ENCODE measurements at regions not wholly inside any gene's neighbourhood (a gene's known extent, or its start where the extent isn't known, plus 50 kb on each side); places are given as distances from the start of the nearest gene placed in this dataset.
"Not testable (repeated sequence)": the region's sequence is repeated elsewhere in the genome, so short reads cannot be mapped to it uniquely, and the experiment has no call there.

DNA sequence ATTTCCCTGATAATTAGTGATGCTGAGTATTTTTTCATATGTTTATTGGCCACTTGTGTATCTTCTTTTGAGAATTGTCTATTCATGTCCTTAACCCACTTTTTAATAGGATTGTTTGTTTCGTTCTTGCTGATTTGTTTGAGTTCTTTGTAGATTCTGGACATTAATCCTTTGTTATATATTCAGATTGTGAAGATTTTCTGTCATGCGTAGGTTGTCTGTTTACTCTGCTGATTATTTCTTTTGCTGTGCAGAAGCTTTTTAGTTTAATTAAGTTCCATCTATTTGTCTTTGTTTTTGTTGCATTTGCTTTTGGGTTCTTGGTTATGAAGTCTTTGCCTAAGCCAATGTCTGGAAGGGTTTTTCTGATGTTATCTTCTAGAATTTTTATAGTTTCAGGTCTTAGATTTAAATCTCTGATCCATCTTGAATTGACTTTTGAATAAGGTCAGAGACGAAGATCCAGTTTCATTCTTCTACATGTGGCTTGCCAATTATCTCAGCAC, 438.4 kb upstream of the TBL1XR1 start:
- DNase-seq (ENCODE audit: low spot score); H3K4me1 Mint-ChIP-seq; CTCF ChIA-PET; H3K4me3 Mint-ChIP-seq; H3K27me3 Mint-ChIP-seq (ENCODE audit: low read depth); H3K36me3 Mint-ChIP-seq; H3K27ac Mint-ChIP-seq; ATAC-seq; POLR2A ChIA-PET: not testable (repeated sequence)
- H3K9me3 Mint-ChIP-seq = peaks cover 24% of the 10 kb centered on the region

DNA sequence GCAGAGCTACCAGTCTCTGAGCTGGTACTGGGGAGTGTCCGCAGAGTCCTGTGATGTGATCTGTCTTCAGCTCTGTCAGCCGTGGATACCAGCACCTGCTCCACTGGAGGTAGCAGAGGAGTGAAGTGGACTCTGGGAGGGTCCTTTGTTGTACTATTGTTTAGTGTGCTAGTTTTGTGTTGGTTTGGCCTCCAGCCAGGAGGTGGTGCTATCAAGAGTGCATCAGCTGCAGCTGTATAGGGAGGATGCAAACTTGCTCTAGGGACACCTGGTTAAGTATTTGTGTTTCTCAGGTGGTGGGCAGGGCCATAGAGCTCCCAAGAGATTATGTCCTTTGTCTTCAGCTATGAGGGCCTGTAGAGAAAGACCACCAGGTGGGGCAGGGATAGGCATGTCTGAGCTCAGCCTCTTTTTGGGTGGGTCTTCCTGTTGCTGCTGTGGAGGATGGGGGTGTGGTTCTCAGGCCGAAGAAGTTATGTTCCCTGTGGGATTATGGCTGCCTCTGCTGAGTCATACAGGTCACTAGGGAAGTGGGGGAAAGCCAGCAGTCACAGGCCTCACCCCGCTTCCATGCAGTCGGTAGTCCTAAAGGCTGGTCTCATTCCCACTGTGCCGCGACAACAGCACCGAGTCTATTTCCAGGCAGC, 443.2 kb upstream of the TBL1XR1 start:
- ChIA-PET CTCF (no interaction called here), POLR2A (no interaction called here)
- peak; percentile 15 for DNase-seq (ENCODE audit: low spot score)
- peaks cover 9% of the 10 kb centered on the region; the same call in 1 of the 2 replicates for H3K36me3 Mint-ChIP-seq
- H3K4me1 Mint-ChIP-seq = peaks cover 8% of the 10 kb centered on the region
- H3K27me3 Mint-ChIP-seq (ENCODE audit: low read depth) = no peaks in the 10 kb centered on the region
- no peak overlapping the region for H3K27ac Mint-ChIP-seq
- 0 out of 2 replicates have a peak, but pooled peaks have one; percentile 30 for ATAC-seq
- peaks cover 21% of the 10 kb centered on the region for H3K9me3 Mint-ChIP-seq
- TF ChIP-seq CREM (CRISPR knock-in tag; IDR thresholded peaks at IDR 0.05) (no peak), TEAD4 (CRISPR knock-in tag; IDR thresholded peaks at IDR 0.05) (no peak), CBFB (CRISPR knock-in tag; IDR thresholded peaks at IDR 0.05; ENCODE audit: low read depth) (no peak), ELF4 (CRISPR knock-in tag; IDR thresholded peaks at IDR 0.05; ENCODE audit: low read depth) (no peak)
- TF ChIP-seq, protein P1, sequence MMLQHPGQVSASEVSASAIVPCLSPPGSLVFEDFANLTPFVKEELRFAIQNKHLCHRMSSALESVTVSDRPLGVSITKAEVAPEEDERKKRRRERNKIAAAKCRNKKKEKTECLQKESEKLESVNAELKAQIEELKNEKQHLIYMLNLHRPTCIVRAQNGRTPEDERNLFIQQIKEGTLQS (CRISPR knock-in tag; conservative IDR thresholded peaks at IDR 0.05) = no peak
- TF ChIP-seq, protein P2, sequence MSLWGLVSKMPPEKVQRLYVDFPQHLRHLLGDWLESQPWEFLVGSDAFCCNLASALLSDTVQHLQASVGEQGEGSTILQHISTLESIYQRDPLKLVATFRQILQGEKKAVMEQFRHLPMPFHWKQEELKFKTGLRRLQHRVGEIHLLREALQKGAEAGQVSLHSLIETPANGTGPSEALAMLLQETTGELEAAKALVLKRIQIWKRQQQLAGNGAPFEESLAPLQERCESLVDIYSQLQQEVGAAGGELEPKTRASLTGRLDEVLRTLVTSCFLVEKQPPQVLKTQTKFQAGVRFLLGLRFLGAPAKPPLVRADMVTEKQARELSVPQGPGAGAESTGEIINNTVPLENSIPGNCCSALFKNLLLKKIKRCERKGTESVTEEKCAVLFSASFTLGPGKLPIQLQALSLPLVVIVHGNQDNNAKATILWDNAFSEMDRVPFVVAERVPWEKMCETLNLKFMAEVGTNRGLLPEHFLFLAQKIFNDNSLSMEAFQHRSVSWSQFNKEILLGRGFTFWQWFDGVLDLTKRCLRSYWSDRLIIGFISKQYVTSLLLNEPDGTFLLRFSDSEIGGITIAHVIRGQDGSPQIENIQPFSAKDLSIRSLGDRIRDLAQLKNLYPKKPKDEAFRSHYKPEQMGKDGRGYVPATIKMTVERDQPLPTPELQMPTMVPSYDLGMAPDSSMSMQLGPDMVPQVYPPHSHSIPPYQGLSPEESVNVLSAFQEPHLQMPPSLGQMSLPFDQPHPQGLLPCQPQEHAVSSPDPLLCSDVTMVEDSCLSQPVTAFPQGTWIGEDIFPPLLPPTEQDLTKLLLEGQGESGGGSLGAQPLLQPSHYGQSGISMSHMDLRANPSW (CRISPR knock-in tag; conservative IDR thresholded peaks at IDR 0.05; ENCODE audit: low read depth) = no peak
- H3K4me3 Mint-ChIP-seq = no peak overlapping the region

DNA sequence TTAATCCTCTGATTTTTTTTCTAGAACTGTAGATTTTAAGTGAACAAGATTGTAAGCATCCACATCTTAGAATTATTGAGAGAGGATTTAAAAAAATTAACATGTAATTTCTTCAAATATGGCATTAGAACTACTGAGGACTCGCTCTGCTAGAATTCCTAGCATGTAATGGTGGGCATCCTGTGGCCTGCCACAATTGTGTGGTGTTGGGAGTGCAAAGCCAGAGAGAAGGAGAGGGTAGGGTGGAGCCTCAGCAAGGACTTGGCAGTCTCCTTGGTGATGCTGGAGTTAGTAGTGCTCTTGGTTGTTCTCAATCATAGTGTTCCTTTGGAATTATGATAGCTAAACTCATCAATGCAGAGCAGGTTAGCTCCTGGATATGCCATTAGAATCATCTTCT, 443.9 kb upstream of the TBL1XR1 start:
- no peak for TF ChIP-seq FOXJ3 (CRISPR knock-in tag; IDR thresholded peaks at IDR 0.05; ENCODE audit: borderline replicate concordance)
- TF ChIP-seq, protein P3, sequence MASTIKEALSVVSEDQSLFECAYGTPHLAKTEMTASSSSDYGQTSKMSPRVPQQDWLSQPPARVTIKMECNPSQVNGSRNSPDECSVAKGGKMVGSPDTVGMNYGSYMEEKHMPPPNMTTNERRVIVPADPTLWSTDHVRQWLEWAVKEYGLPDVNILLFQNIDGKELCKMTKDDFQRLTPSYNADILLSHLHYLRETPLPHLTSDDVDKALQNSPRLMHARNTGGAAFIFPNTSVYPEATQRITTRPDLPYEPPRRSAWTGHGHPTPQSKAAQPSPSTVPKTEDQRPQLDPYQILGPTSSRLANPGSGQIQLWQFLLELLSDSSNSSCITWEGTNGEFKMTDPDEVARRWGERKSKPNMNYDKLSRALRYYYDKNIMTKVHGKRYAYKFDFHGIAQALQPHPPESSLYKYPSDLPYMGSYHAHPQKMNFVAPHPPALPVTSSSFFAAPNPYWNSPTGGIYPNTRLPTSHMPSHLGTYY (CRISPR knock-in tag; IDR thresholded peaks at IDR 0.05) = no peak
- no peak for TF ChIP-seq ZNF121 (CRISPR knock-in tag; IDR thresholded peaks at IDR 0.05)
- no peak for TF ChIP-seq HMGA2 (CRISPR knock-in tag; IDR thresholded peaks at IDR 0.05)
- TF ChIP-seq NR3C1 (CRISPR knock-in tag; conservative IDR thresholded peaks at IDR 0.05; ENCODE audit: low read depth) = no peak
- TF ChIP-seq JAZF1 (CRISPR knock-in tag; IDR thresholded peaks at IDR 0.05) = no peak
- TF ChIP-seq, protein P4, sequence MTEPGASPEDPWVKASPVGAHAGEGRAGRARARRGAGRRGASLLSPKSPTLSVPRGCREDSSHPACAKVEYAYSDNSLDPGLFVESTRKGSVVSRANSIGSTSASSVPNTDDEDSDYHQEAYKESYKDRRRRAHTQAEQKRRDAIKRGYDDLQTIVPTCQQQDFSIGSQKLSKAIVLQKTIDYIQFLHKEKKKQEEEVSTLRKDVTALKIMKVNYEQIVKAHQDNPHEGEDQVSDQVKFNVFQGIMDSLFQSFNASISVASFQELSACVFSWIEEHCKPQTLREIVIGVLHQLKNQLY (CRISPR knock-in tag; IDR thresholded peaks at IDR 0.05) = no peak
- TF ChIP-seq, protein P5, sequence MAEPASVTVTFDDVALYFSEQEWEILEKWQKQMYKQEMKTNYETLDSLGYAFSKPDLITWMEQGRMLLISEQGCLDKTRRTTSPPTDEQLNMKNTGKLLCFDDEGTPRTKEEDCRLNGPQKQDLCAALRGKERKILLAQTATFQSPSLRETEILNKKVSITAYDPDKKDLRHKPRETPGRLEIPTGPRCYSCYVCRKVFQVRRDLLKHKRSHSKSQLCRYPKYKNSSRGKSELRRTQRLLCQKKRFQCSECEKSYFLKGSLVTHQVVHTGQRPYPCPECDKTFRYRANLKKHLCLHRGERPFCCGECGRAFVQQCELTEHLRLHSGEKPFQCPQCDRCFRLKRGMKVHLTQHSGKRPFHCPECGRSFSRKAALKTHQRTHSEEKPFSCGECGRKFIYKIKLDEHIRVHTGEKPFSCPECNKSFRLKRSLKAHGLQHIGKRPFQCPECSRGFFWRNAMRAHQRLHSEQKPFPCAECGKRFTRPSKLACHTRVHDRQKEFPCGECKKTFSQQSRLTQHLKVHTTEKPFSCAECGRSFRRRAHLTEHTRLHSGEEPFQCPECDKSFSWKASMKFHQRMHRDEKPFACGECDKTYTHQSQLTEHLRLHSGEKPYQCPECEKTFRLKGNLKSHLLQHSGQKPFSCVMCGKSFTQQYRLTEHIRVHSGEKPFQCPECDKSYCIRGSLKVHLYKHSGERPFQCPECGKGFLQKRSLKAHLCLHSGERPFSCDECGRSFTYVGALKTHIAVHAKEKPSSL (CRISPR knock-in tag; conservative IDR thresholded peaks at IDR 0.05) = no peak
- TF ChIP-seq PRRX2 (CRISPR knock-in tag; IDR thresholded peaks at IDR 0.05) = no peak
- TF ChIP-seq ETV6 (CRISPR knock-in tag; IDR thresholded peaks at IDR 0.05) = no peak
- TF ChIP-seq, protein P6, sequence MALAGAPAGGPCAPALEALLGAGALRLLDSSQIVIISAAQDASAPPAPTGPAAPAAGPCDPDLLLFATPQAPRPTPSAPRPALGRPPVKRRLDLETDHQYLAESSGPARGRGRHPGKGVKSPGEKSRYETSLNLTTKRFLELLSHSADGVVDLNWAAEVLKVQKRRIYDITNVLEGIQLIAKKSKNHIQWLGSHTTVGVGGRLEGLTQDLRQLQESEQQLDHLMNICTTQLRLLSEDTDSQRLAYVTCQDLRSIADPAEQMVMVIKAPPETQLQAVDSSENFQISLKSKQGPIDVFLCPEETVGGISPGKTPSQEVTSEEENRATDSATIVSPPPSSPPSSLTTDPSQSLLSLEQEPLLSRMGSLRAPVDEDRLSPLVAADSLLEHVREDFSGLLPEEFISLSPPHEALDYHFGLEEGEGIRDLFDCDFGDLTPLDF (CRISPR knock-in tag; IDR thresholded peaks at IDR 0.05) = no peak
- TF ChIP-seq MYBL2 (CRISPR knock-in tag; IDR thresholded peaks at IDR 0.05) = no peak
- TF ChIP-seq, protein P7, sequence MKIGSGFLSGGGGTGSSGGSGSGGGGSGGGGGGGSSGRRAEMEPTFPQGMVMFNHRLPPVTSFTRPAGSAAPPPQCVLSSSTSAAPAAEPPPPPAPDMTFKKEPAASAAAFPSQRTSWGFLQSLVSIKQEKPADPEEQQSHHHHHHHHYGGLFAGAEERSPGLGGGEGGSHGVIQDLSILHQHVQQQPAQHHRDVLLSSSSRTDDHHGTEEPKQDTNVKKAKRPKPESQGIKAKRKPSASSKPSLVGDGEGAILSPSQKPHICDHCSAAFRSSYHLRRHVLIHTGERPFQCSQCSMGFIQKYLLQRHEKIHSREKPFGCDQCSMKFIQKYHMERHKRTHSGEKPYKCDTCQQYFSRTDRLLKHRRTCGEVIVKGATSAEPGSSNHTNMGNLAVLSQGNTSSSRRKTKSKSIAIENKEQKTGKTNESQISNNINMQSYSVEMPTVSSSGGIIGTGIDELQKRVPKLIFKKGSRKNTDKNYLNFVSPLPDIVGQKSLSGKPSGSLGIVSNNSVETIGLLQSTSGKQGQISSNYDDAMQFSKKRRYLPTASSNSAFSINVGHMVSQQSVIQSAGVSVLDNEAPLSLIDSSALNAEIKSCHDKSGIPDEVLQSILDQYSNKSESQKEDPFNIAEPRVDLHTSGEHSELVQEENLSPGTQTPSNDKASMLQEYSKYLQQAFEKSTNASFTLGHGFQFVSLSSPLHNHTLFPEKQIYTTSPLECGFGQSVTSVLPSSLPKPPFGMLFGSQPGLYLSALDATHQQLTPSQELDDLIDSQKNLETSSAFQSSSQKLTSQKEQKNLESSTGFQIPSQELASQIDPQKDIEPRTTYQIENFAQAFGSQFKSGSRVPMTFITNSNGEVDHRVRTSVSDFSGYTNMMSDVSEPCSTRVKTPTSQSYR (CRISPR knock-in tag; IDR thresholded peaks at IDR 0.05) = no peak
- Mint-ChIP-seq H3K27ac (no peak overlapping the region), H3K9me3 (peaks cover 13% of the 10 kb centered on the region), H3K4me3 (no peak overlapping the region), H3K4me1 (peaks cover 8% of the 10 kb centered on the region), H3K27me3 (ENCODE audit: low read depth) (no peaks in the 10 kb centered on the region), H3K36me3 (peaks cover 9% of the 10 kb centered on the region; the same call in 1 of the 2 replicates)
- ATAC-seq (no peak), DNase-seq (ENCODE audit: low spot score) (no peak)
- ChIA-PET POLR2A (no interaction called here), CTCF (no interaction called here)
